ENCODE measurements at regions not wholly inside any gene's neighbourhood (a gene's known extent, or its start where the extent isn't known, plus 50 kb on each side); places are given as distances from the start of the nearest gene placed in this dataset.

DNA sequence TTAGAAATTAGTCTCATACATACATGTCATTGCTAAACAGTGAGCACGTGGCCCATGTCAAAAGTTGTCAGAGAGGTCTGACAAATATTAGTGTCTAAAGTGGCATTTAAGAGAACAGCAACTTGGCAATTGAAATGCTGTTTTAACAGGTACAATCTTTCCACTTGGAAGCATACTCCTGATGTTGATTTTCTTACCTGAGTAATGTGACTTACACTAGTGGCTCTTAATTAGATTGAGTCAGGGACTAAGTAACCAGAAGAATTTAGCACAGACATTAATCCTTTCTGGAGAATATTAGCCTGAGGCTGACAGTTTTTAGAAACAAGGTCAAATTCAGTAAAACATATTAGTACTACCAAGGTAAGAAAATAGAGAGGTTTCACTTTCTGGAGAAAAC lies 357.0 kb upstream of the ZNF608 start:
- DNase-seq = no peak

DNA sequence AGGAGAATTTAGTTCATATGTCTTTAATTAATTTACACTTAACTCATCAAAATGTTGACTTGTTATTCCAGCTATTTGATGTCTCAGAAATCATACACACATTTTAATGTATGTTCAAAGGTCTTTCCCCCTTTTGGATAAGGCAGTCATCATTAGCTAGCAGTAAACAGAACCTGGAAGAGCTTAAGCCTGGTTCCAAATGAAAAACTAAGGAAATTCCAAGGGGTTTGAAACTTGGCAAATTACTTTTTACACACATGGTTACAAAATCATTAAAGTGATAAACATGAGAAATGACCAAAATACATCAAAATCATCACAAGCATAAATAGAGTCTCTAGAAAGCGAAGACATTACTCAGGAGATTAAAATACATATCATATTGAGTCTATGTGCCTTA lies 359.8 kb upstream of the ZNF608 start:
- DNase-seq = no peak

DNA sequence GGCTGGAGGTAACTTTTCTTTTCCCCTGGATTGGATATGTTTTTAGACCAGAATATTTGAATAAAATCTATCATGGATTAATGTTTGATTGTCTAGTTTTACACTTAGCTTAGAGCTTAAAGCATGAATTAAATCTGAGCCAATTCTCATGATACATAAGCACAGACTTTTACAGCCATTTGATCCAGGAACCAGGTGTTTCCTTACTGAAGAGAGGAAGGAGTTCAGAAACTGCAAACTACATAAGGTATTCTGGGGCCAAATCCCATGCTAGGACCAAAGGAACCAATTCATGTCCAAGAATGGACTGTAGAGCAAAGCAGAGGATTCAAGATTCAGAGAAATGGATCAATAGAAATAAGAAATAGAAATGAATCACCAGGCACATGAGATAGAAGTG lies 360.4 kb upstream of the ZNF608 start:
- no peak for DNase-seq

DNA sequence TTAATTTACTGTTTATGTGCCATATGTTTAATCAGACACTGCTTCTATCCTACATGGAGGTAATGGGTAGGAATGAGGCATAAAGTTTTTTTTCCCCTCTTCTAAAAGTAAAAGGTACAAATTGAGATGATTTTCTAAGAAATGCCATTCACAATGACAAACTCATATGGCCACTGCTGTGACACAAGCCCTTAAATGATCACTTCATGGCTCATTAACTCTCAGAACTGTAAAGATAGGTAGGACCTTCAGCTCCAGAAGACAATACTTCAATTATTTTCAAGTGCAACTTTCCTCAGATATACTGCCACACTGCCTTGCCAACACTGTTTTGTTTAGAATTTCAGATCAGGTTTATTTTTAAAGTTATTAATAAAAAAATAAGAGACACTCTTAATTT lies 362.9 kb upstream of the ZNF608 start:
- no peak for DNase-seq

DNA sequence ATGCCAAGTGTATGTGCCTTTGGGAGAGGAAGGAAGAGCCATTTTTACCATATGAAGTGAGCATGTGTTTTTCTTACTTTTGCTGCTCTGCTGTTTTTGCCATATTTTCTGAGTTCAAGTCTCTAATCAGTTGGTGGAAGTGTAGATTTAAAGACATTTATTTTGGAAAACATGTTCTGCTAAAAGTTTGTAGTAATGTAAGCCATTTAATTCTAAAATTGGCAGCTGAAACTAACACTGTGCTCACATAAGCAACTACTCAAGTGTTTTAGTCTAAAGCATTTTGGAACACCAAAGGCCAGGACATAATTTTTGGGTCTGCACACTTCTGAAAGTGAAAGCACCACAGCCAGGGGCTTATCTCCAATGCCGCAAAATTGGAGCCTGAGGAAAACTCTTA lies 363.4 kb upstream of the ZNF608 start:
- no peak for DNase-seq

DNA sequence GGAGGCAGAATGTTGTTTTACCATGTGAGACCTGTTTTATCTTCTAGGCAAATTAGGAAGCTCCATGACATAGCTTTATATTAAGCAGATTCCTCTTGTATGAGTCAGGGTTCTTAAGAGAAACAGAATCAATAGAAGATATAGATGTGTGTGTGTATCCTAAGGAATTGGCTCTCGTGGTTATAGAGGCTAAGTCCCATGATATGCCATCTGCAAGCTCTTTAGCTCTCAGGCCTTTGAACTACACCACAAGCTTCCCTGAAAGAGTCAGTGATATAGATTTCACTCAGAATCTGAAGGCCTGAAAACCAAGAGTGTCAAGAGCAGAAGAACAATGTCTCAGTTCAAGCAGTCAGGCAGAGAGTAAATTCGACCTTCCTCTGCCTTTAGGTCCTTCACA lies 365.8 kb upstream of the ZNF608 start:
- DNase-seq = no peak

DNA sequence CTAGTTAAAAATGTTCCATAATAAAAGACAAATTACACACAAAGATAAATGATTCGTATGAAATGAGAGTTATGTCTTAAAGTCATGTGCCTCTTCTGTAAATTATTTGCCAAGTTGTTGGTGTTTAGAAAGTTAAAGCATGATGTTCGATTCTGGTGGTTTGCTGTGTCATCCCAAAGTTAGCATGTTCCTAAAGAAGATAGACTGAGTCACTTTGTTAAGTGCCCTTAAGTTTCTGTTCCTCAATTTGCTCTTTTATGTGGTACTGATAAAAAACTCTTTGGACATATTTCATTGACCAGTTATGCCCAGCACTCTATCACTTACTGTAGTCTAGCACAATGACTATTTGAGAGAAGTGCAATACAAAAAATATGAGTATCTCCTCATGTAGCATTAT lies 366.9 kb upstream of the ZNF608 start:
- DNase-seq = no peak

DNA sequence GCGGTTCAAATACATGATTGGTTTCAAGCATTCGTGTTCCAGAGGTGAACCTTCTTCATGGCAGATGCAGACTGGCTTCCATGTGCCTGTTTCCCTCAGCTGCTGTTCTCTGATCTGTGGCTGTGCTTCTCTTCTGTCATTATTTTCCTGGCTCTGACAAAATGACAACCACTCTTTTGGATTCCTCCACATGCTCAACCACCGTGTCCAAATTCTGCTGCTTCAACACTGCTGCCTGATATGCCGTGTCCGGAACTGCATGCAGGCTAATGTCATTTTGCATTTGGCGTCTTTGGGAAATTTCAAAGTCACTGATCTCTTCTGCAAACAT lies 368.7 kb upstream of the ZNF608 start:
- no peak for DNase-seq

DNA sequence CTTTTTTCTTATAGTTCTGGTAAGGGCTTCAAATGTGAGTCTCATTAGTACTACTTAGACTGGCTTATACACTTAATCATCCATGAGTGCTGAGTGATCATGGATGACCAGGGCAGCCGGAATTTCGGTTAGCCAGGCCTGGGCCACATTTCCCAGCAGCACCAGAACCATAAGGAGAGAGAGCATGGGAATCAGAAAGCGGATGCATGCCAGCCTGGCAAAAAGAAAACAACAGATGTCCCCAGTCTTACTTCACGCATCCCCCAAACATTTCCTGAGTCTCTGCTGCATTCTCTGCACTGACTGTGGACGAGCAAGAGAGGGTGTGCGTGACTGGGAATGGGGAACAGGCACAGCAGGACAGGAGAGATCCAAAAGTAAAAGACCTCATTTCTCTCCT lies 371.1 kb upstream of the ZNF608 start:
- DNase-seq = no peak

DNA sequence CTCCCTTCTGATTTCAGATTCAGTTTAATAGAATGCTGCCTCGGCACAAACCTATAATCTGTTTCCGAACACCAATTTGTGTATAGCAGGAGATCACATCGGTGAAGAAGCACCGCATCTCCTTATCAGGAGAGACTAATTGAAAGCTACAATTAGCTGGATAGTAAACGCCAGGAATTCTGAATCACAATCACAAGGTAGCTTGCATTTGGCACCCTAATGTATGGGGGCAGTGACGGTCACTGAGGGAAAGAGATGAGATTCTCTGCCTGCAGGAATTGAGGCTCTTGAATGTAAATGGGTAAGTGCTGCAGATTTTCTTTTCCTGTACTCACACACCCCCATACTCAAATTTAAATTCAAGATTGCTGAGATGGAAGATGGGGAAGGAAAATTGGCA lies 373.6 kb upstream of the ZNF608 start:
- no peak for DNase-seq

DNA sequence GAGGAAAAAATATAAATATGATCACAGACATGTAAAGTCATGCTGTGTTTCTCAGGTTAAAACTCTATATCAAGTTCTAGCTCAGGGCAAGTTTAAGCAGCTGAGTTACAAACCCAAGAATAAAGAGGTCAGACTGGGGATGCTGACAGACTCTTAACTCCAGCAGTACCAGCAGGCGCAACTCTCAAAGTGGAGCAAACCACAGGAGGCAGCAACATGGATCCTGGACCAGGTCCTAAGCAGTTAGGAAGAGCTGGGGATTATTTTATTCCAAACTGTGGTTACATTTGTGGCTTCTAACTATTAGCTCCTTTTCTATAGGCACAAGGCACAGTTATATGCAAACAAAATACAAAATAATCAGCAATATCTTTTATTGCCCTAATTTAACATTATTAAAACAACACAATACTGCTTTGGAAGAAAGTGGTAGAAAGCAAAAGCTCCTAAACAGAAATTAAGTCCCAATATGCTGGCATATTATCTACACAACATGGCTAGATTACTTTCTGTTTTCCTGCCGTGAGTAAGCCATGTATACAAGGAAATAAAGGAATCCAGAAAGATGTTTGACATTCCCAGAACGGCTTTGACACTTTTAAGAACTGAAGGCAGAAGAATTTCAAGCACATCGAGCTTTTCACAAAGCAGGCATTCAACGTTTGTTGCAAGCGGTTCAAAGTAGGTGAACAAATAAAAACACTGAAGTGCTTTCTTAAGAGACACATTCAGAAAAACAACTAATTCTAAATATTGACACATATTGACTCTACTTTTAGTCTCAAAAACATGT lies 378.8 kb upstream of the ZNF608 start:
- no peak for DNase-seq

DNA sequence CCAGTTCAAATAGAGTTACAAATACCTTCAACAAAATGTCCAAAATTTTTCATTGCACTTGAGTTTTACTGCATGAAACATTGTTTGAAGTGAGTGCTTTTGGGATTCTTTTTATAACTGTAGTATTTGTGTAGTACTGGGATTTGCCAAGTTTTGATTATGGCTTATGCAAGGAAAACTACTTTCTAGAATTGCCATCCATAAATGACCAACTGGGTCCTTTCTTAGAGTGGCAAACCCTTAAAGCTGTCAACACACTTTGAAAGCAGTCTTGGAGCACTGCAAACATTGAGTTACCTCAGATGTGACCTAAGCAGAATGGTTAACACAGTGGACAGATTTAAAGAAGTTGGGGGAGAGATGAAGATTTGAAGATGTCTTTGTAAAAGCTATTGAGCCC lies 379.6 kb upstream of the ZNF608 start:
- DNase-seq = no peak

DNA sequence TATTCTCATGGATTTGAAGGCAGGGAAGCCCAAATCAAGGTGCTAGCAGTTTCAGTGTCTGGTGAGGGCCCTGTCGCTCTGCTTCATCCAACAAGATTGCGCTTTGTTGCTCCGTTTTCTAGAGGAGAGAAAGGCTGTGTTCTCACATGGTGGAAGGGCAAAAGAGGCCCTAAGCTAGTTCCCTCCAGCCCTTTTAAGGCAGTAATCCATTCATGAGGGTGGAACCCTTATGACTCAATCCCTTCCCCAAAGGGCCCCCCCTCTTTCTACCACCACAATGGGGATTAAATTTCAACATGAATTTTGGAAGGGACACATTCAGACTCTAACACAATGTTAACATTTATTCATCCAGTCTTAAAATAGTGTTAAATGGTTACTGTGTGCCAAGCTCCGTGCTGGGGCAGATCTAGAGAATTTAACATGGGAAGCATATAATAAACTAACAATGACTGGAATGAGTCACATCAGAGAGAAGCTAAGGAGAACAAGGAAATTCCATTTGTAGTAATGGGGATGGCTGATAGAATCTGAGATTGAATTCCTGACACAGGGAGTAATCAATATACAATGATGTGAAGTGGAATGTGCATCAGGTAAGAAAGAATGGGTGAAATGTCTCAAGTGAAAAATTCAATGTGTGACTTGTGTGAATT lies 382.8 kb upstream of the ZNF608 start:
- no peak for DNase-seq

DNA sequence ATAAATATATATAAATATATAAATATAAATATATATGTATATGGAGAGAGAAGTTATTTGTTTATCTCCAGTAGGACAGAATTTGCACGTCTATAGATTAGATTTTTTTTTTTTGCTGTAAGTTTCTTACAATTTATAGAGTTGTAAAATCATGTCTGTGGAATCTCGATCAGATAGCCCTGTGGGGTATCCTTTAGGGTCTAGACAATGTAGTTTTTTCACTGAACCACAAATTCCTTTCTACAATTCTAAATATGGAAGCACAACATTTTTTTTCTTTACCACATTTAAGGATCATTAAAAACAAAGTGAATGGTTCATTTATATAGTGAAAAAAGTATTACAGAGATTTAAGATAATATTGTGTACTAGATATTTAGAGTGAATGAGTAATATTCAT lies 384.2 kb upstream of the ZNF608 start:
- no peak for DNase-seq

DNA sequence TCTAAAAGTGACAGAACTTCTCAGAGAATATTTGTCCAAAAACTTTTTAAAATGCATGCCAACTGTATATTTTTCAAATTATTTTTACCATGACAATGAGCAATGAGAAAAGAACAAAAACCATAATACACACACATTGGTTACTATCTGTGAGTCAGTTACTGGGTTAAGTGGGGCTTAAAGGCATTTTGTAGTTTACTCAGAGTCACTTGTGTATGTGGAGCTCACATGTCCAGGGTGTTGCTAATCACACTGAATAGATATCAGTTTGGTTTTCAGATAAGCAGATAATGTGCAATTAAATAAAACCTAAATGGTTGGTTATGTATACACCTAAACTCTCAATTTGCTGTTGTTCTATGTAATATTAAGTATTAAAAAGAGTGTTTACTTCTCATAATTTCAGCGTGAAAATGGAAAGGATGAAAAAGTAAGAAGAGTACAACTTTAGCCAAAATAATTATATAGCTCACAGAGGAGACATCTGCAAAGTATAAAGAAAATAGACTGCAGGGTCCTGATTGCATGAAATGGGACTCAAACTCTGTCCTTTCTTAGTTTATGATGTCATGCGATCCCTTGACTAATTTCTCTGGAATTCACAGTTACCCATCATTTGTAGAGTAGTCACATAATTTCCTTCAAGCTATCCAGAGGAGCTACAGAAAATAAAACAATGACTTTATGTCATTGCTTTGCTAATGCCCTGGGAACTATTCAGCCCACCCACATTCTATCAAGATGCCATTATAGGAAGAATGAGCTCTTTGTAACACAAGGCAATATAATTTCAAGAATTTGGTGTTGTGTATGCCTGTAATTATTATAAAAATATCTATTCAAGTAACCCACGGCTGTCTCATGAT lies 388.0 kb upstream of the ZNF608 start:
- DNase-seq = no peak

DNA sequence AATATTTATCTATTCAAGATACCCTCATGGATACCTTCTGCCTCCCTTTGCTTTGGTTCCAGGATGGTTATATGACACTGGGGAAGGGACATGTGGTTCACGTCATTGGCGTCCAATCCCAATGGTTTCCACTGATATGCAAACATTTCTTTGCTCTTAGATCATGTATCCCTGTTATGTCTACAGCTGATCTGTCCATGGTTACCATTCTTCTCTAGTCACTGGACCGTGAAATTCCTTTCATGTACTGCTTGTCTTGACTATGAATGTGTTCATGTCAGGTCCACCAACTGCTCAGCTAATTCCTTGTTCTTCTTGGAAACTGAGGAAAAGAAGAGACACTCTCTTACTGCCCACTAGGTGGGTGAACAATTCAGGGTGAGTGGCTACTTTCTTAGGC lies 391.1 kb upstream of the ZNF608 start:
- DNase-seq = no peak

DNA sequence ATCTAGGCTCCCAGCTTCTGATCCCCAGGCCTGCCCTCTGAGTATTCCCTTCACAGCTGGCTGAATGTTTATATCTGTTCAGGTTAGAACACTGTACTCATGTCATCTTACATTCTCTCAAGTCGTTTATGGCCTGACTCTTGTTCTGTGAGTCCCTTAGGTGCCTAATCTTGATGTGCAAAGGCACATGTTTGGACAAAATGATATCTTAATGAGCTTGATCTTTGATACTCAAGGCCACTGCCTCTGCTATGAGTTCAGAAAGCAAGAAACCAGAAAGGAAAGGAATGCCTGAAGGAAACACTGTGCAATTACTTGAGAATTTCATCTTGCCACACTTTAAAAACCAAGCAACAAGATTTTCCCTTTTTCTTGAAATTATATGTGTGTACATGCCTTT lies 391.8 kb upstream of the ZNF608 start:
- no peak for DNase-seq

DNA sequence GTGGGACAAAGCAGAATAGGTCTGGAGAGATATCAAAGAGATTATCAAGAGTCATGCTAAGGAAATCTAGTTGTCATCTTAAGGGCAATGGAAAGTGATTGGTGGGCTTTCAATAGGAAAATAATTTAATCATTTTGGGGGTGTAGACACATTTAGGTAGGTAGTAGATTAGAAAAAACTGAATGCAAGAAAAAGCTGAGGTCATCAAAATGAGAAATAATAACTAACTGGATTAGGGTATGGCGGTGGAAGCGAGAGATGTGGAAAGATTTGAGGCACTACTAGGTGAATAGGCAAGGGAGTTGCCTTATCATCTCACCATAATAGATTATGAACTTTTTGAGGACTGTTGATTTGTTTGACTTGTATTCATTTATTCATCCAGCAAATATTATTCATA lies 393.2 kb upstream of the ZNF608 start:
- no peak for DNase-seq

DNA sequence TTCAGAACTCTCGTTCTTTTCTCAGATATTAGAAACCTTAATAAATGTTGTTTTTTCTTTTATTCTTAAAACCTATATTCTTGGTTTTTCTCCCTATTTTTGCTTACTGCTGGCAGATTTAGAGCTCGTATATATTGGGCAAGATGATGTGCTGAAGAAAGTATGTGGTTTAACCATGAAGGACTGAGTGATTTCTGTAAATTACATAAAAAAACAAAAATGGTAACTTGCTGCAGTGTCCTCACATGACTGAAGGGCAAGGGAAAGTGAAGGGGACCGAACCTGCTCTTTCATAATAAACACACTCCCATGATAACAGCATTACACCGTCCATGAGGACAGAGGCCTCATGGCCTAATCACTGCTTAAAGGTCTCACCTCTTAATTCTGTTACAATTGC lies 393.8 kb upstream of the ZNF608 start:
- no peak for DNase-seq

DNA sequence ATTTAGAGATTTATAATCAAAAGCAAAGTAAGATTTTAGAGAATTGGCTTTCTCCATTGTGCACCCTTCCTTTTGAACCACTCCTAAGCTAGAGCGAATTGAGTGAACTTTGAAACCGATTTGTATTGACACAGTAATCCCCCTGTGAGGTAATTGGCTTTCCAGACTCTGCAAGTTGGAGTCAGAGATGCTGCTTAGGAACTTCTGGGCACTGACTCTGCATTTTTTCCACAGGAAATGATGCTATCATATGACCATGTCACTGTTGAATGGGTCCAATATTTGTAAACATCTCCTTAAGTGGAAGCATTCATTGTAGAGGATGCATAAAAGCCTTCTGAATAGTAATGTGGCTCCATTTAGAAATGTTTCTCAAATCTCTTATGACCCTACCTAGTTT lies 394.4 kb upstream of the ZNF608 start:
- no peak for DNase-seq

DNA sequence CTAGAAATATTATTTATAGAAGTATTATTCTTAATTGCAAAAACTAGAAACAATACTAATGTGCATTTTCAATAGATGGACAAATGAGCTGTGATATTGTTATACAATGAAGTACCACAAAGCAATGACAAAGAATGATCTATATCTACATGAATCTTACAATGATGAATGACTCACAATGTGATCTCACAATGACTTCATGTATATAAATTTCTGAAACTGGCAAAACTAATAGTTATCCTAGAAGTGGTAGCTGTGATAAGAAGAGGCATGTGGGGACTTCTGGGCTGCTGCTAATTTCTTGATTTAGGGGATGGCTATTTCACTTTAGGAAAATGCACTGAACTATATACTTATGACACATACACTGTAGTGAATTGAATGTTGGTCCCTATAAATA lies 396.0 kb upstream of the ZNF608 start:
- no peak for DNase-seq

DNA sequence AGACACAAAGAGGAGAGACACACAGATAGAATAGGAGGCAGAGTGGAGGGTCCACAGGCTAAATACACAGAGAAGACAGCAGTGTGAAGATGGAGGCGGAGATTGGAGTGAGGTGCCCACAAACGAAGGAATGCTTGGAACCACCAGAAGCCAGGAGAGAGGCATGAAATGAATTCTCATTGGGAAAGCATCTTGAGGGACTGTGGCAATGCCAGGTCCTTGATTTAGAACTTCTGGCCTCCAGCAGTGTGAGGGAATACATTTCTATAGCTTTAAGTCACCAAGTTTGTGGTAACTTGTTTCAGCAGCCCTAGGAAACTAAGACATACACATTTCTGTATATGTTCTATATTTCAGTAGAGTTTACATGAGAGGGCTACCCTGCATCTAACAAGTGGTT lies 396.6 kb upstream of the ZNF608 start:
- DNase-seq = no peak

DNA sequence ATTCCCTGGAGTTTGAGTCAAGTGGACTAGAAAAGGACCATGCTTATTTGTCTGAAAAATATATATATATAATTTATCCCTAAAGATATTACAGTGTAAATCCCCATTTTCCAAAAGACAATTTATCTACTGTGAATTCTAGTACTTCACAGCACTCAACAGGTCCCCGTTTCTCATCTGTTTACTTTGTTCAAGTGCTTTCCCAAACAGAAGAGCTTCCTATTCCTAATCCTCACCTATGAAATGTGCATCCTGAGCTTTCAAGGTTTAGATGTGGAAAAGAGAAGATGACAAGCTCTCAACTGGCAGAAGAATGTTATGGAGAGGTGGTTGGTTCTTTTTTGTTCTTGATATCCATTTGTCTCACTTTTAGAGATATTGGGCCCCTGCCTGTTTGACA lies 401.6 kb upstream of the ZNF608 start:
- no peak for DNase-seq

DNA sequence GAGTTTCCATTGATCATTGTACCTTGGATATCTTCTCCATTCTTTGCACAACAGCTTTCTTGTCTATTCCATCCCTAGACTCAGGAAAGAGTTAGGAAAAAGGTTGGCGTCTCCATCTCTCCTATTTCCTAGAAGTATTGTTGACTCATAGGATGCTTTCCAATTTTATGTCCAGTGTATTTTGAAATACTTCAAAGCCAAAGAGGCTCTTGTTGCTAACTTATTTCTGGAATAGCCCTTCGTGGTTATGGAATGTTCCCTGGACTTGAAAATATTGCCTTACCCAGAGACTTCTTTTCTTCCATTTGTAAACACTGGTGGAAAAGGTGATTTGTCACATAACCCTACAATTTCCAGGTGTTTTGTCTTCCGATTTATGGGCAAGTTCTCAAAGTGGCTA lies 402.3 kb upstream of the ZNF608 start:
- no peak for DNase-seq
